NCI-H2107 (cell line): ENCODE measurements at regions not wholly inside any gene's neighbourhood (a gene's known extent, or its start where the extent isn't known, plus 50 kb on each side); places are given as distances from the start of the nearest gene placed in this dataset.

Source experiments
- DNase-seq: peaks from one replicate; lab custom pipeline; 2025; lab: John Stamatoyannopoulos, UW

- DNase-seq = no peak
Observed at GRCh38 chr7:33701189-33701740, 204.1 kb upstream of the BMPER start.

- DNase-seq = no peak
Observed at GRCh38 chr7:33701927-33702326, 203.4 kb upstream of the BMPER start.

- no peak for DNase-seq
Observed at GRCh38 chr7:33702514-33703054, 202.8 kb upstream of the BMPER start.

- DNase-seq = no peak
Observed at GRCh38 chr7:33705333-33705833, 200.0 kb upstream of the BMPER start.

GRCh38 chr7:33706186-33706585 is 199.2 kb upstream of the BMPER start:
- DNase-seq = no peak

GRCh38 chr7:33706771-33707200 is 198.6 kb upstream of the BMPER start:
- no peak for DNase-seq

- no peak for DNase-seq
Observed at GRCh38 chr7:33707427-33707826, 197.9 kb upstream of the BMPER start.

GRCh38 chr7:33710608-33711007 is 194.7 kb upstream of the BMPER start:
- DNase-seq = no peak

GRCh38 chr7:33711231-33712019 is 193.9 kb upstream of the BMPER start:
- DNase-seq = no peak

- DNase-seq = no peak
Observed at GRCh38 chr7:33712020-33712414, 193.3 kb upstream of the BMPER start.

GRCh38 chr7:33714208-33714607 is 191.1 kb upstream of the BMPER start:
- DNase-seq = no peak

- DNase-seq = no peak
Observed at GRCh38 chr7:33716581-33717477, 188.5 kb upstream of the BMPER start.

GRCh38 chr7:33719059-33719581 is 186.2 kb upstream of the BMPER start:
- no peak for DNase-seq

- DNase-seq = no peak
Observed at GRCh38 chr7:33720139-33720538, 185.2 kb upstream of the BMPER start.

- DNase-seq = no peak
Observed at GRCh38 chr7:33720870-33721269, 184.5 kb upstream of the BMPER start.

GRCh38 chr7:33721895-33722294 is 183.4 kb upstream of the BMPER start:
- DNase-seq = no peak

GRCh38 chr7:33722383-33723101 is 182.8 kb upstream of the BMPER start:
- DNase-seq = no peak

GRCh38 chr7:33724201-33724600 is 181.1 kb upstream of the BMPER start:
- no peak for DNase-seq

GRCh38 chr7:33725111-33726025 is 180.0 kb upstream of the BMPER start:
- no peak for DNase-seq

- no peak for DNase-seq
Observed at GRCh38 chr7:33726582-33726981, 178.8 kb upstream of the BMPER start.
